Erythroblast (primary cell): ENCODE measurements at regions not wholly inside any gene's neighbourhood (a gene's known extent, or its start where the extent isn't known, plus 50 kb on each side); places are given as distances from the start of the nearest gene placed in this dataset.

ENCODE experiments used
- GATA1 ChIP-seq: IDR thresholded peaks from 2 replicates; pipeline ENCODE4 v1.6.1; 2011; ENCODE audit warnings: low read depth, mild to moderate bottlenecking, control low read depth, low read length, moderate library complexity
- POLR2A ChIP-seq: IDR thresholded peaks from 2 replicates; pipeline ENCODE4 v1.6.1; 2011; ENCODE audit warnings: mild to moderate bottlenecking, low read length

GRCh38 chr9:38334234-38334633, 58.3 kb upstream of the ALDH1B1 start:
- TF ChIP-seq POLR2A (no peak), GATA1 (no peak)
